SH-SY5Y (cell line): ENCODE measurements at regions not wholly inside any gene's neighbourhood (a gene's known extent, or its start where the extent isn't known, plus 50 kb on each side); places are given as distances from the start of the nearest gene placed in this dataset.

Experiments used
- GATA2 ChIP-seq: IDR thresholded peaks from 2 replicates; pipeline ENCODE4 v1.6.1; 2011; ENCODE audit warnings: mild to moderate bottlenecking, low read depth, low read length
- GATA3 ChIP-seq: IDR thresholded peaks from 2 replicates; pipeline ENCODE4 v1.6.1; 2011; ENCODE audit warnings: low read depth, mild to moderate bottlenecking, low read length, moderate library complexity

- TF ChIP-seq GATA2 (no peak), GATA3 (no peak)
Observed at GRCh38 chr2:43023791-43024514, 202.5 kb downstream of the ZFP36L2 start.
